GM18873 (cell line): ENCODE measurements at regions not wholly inside any gene's neighbourhood (a gene's known extent, or its start where the extent isn't known, plus 50 kb on each side); places are given as distances from the start of the nearest gene placed in this dataset.

ENCODE experiments used
- ATAC-seq: cut with Tn5 transposase; IDR thresholded peaks from one replicate; pipeline ENCODE4 v1.9.1; 2021; ENCODE audit warnings: mild to moderate bottlenecking, moderate library complexity, moderate number of reproducible peaks; ENCODE audit not compliant: unreplicated experiment, low FRiP score

GRCh38 chr6:156344491-156344890 lies 432.7 kb upstream of the ARID1B start:
- ATAC-seq: no peak

DNA sequence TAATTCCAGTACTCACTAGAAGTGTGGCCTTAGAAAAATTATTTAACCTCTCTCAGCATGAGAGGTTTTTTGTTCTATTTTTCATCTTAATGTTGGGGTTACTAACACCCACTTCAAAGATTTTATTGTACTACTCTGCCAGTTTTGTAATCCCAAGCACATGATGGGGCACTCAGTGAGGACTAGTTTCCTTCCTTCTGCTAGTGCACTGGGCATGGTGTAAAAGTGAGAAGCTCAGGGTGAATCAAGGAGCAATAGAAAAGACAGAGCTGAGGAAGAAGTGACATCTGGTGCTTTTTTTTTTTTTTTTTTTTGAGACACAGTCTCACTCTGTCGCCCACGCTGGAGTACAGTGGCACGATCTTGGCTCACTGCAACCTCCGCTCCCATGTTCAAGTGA lies 439.4 kb upstream of the ARID1B start:
- no peak for ATAC-seq

DNA sequence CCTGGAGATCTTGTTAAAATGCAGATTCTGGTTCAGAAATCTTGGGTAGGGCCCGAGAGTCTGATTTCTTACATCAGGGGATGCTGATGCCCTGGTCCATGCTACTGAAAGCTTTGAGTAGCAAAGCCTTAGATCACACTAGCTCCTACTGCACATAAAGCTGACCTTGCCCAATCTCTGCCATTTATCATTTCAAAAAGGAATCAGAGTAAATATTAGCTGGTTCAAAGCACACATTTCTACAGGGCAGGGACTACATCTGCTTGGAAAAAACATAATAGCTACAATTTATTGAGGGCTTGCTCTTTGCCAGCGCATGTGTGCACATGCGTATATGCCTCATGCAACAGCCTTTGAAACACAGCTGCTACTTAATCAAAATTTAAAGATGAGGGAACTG lies 440.4 kb upstream of the ARID1B start:
- ATAC-seq: no peak

DNA sequence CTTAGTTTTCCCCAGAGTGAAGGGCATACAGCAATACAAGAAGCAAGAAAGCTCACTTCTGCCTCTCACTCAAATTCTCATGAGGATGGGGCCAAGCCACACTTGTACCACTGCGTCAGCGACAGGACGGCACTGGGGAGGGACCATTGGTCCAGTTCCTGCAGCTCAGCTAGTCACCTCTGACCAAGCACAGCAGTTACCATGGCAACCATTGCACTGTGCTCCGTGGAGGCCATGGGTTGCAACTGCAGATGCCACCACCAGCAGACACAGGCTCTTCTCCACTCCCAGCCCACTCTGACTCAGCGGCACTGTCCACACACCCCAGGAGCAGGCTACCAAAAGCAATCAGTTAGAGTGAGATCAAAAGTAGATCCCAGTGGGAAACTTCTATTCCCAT lies 441.1 kb upstream of the ARID1B start:
- ATAC-seq: no peak

GRCh38 chr6:156334966-156335365 lies 442.2 kb upstream of the ARID1B start:
- no peak for ATAC-seq

- no peak for ATAC-seq
Observed at GRCh38 chr6:156319707-156320106, 457.5 kb upstream of the ARID1B start.

GRCh38 chr6:156316583-156317125 lies 460.5 kb upstream of the ARID1B start:
- no peak for ATAC-seq

DNA sequence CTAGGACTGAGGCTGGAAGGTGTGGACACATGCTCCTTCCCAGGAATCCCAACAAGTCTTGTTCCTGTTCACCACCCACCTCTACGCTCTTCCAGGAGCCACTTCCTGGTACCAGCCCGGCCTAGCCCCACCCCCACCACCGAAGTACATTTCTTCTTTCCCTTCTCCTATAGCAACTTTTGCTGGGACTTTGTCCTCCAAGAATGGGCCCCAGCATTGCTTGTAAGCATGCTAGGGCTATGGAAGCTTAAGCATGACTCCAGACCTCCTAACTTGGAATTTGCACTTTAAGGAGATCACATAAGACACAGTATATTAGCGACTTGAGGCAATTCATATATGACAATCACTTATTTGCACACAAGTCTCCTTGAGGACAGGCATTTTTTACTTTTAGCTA lies 462.0 kb upstream of the ARID1B start:
- no peak for ATAC-seq

GRCh38 chr6:156313037-156313436 lies 464.1 kb upstream of the ARID1B start:
- ATAC-seq: no peak

- no peak for ATAC-seq
Observed at GRCh38 chr6:156311291-156311690, 465.9 kb upstream of the ARID1B start.

GRCh38 chr6:156310701-156311100 lies 466.5 kb upstream of the ARID1B start:
- ATAC-seq: no peak

DNA sequence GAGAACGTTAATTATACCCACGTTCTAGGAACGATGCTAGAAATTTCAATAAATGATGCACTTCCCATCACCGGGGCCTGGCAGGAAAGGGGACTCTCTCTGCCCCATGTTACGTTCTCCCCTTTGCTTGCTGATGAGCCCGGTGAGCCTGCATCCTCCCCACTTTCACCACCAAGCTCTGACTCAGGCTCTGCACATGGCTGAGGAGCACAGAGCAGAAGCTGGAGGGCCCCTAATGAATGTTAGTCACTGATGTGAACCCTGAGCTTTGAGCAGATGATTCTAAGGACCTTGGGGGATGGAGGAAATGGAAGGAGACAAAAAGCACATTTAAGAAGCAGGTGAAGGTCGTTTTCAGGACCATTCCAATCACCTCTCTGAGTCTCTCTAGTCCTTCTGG lies 468.2 kb upstream of the ARID1B start:
- ATAC-seq: no peak

- ATAC-seq: no peak
Observed at GRCh38 chr6:156308604-156309003, 468.6 kb upstream of the ARID1B start.

GRCh38 chr6:156306531-156306930 lies 470.6 kb upstream of the ARID1B start:
- no peak for ATAC-seq

- no peak for ATAC-seq
Observed at GRCh38 chr6:156283091-156283490, 494.1 kb upstream of the ARID1B start.

- ATAC-seq: no peak
Observed at GRCh38 chr6:156282087-156282486, 495.1 kb upstream of the ARID1B start.

DNA sequence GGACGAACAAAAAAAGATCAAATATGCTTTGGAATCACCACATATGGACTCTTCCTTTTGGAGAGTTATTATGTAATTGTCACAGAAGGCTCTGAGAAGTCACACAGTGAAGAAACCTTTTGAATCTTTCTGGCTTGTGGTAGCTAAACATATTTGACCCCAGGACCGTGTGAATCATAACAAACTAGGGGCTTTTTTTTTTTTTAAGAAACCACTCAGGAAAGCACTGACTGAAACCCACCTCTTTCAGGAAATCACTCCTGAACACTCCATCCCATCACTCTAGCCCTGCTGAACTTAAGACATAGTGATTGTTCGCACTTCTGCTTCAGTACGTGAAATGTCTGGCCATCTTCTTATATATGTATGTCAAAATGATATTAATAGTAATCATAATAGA lies 495.9 kb upstream of the ARID1B start:
- ATAC-seq: no peak

DNA sequence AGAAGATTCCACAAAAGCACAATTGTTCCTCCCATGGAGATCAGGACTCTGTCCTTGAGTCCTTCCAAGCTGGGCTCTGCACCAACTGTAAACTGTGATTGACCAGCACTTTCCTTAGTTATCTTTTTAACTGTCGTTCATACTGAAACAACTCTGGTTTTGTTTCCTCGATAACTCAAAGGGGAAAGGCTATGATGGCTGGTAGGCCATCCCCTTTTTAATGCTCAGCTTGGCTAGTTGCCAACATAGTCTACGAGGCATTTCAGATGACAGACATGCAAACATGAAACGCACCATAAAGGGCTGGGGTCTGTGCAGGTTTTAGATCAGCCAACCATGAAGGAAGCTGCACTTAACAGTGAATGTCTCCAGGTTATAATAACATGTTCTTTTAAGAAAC lies 497.1 kb upstream of the ARID1B start:
- no peak for ATAC-seq

- peak; percentile 71 for ATAC-seq
Observed at GRCh38 chr6:156279261-156279969, 497.8 kb upstream of the ARID1B start.

- ATAC-seq: no peak
Observed at GRCh38 chr6:156273065-156273711, 504.0 kb upstream of the ARID1B start.

DNA sequence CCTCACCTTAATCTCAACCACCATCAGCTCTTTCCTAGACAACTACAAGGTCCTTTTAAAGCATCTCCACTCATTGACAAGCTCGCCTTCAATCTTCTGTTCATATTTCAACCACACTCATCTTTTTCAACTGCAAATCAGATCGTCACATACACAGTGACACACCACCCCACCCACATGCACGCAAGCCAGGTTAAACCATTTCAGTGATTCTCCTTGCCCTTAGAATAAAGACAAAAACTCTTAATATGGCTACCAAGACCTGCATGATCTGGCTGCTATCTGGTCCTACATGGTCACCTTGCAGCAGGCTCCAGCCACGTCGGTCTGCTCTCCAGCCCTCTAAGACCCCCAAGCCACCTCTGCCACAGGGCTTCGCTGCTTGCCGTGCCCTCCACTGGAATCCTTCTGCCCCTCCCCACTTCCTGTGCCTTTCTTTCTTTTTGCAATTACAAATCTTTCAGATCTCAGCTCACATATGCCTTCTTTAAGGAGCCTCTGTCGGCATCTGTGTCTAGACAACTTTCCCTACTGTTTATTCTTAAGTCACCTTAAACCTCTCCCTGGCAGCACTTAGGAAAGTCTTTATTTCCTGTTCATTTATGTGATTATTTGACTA lies 507.3 kb upstream of the ARID1B start:
- no peak for ATAC-seq

DNA sequence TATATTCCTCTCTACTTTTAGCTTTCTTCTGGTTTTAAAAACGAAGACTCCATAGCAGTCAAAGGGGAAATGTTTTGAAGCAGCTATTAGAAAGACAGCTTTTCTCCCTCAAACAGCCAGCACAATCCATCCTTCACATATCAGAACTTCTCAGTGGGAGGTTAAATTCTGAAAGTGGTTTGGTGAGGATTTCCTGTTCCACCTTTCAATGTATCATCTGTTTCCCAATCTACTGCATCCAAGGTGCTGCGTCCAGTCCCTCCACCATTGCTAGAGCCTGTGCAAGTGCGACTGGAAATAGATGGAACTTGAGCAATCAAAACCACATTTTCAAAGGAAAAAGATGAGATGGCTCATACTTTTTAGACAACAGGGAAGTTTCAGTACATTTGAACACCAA lies 508.3 kb upstream of the ARID1B start:
- ATAC-seq: no peak
